A549 (cell line): ENCODE measurements at regions not wholly inside any gene's neighbourhood (a gene's known extent, or its start where the extent isn't known, plus 50 kb on each side); places are given as distances from the start of the nearest gene placed in this dataset.

Source experiments
- CBX8 ChIP-seq: fragments of 200-600 bp; sonication (generic); IDR thresholded peaks from 2 replicates; pipeline ENCODE4 v1.6.1; 2016
- CTCF ChIP-seq: fragments of >200 bp; sonication (Bioruptor Twin); formaldehyde crosslinking; IDR thresholded peaks from 3 replicates; pipeline ENCODE4 v1.5.1; 2016
- ELK1 ChIP-seq: fragments of 150-350 bp; IDR thresholded peaks from 2 replicates; pipeline ENCODE4 v1.6.1; 2014; ENCODE audit warnings: low read depth, mild to moderate bottlenecking, low read length
- JUN ChIP-seq, 2 experiments: fragments of >200 bp; sonication (Bioruptor Twin); formaldehyde crosslinking; IDR thresholded peaks; 2 replicates in 1 of 2; 3 replicates in 1 of 2; pipeline ENCODE4 v1.6.1; 2016 to 2017
- JUNB ChIP-seq: fragments of >200 bp; sonication (Bioruptor Twin); formaldehyde crosslinking; IDR thresholded peaks from 2 replicates; pipeline ENCODE4 v1.6.1; 2016
- KDM5A ChIP-seq: fragments of 200-600 bp; sonication (generic); IDR thresholded peaks from 2 replicates; pipeline ENCODE4 v1.6.1; 2016; ENCODE audit warnings: antibody characterized with exemption, mild to moderate bottlenecking
- MAX ChIP-seq: IDR thresholded peaks from 2 replicates; pipeline ENCODE4 v1.6.1; 2012
- POLR2A ChIP-seq: IDR thresholded peaks from 2 replicates; pipeline ENCODE4 v1.6.1; 2012; ENCODE audit warnings: mild to moderate bottlenecking, low read length
- REST ChIP-seq: fragments of 200-600 bp; sonication (generic); IDR thresholded peaks from 2 replicates; pipeline ENCODE4 v1.6.1; 2016; ENCODE audit warnings: antibody characterized with exemption, mild to moderate bottlenecking, moderate library complexity
- RFX5 ChIP-seq: fragments of 450-650 bp; IDR thresholded peaks from 2 replicates; pipeline ENCODE4 v1.7.1; 2014; ENCODE audit warnings: antibody characterized with exemption, mild to moderate bottlenecking, moderate library complexity
- SREBF2 ChIP-seq: fragments of 450-650 bp; IDR thresholded peaks from 2 replicates; pipeline ENCODE4 v1.6.1; 2014; ENCODE audit warnings: mild to moderate bottlenecking, moderate library complexity

GRCh38 chr3:106589311-106589942, 720.6 kb upstream of the CBLB start:
- TF ChIP-seq CBX8, result no peak
- no peak for TF ChIP-seq POLR2A
- TF ChIP-seq SREBF2, result no peak
- no peak for TF ChIP-seq CTCF
- TF ChIP-seq MAX, result no peak
- no peak for TF ChIP-seq JUN (IDR thresholded peaks at IDR 0.05)
- TF ChIP-seq JUNB, result no peak
- no peak for TF ChIP-seq ELK1
- no peak for TF ChIP-seq REST
- TF ChIP-seq KDM5A, result no peak
- TF ChIP-seq RFX5, result no peak
